TTC549 (cell line): ENCODE measurements at regions not wholly inside any gene's neighbourhood (a gene's known extent, or its start where the extent isn't known, plus 50 kb on each side); places are given as distances from the start of the nearest gene placed in this dataset.
A peak's percentile ranks its signal among the peaks of the same experiment; 100 is the strongest.
"Not testable (repeated sequence)": the region's sequence is repeated elsewhere in the genome, so short reads cannot be mapped to it uniquely, and the experiment has no call there.

Experiments used
- FAIRE-seq: peaks from 2 replicates; lab custom pipeline; 2012; peaks lifted over from hg19 to GRCh38; lab: Jason Lieb, UNC

- FAIRE-seq, result not testable (repeated sequence)
Measured at GRCh38 chr7:53239151-53239550, 203.7 kb downstream of the POM121L12 start.

DNA sequence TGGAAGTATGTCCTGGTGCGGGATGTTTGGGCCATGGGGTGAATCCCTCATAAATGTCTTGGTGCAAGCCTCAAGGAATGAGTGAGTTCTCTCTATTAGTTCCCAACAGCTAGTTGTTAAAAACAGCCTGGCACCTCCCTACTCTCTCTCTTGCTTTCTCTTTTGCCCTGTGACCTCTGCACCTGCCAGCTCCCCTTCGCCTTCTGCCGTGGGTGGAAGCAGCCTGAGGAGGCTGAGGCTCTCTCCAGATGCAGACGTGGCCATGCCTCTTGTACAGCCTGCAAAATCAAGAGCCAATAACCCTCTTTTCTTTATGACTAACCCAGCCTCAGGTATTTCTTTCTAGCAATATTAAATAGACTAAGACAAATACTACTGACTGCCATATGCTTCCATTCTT lies 210.3 kb downstream of the POM121L12 start:
- FAIRE-seq, result no peak

DNA sequence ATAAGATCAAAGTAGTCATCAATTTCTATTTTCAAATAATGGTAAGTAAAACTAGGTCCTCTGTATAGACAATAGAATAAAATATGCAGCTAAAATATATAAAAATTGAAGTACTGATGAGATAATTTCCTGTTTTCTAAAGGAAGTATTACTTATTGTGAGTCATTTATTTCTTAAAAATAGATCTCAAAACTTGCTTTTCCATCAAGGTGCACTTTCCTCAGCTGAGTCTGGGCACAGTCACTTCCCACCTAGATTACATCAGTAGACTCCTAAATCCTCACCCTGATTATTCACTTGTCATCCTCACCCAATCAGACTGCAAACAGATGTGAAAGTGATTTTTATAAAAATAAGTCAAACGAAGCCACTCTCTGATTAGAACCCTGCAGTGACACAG lies 211.5 kb downstream of the POM121L12 start:
- FAIRE-seq, result no peak

DNA sequence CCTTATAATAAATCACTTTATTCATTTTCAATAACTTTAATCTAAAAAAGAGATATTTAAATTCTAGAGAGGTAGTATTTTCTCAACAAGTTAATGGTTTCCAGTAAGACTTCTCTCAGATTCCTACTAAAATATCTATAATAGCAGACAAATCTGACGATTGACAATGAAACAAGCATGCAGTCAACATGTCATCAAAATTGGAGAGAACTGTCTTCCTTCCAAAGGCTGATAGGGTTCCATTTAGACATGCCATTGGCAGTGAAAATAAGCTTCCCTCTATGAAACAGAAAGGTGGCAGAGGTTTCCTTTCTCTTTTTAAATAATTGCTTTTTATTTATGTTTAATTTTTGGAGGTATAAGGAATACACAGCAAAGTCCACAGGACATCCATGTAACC lies 217.1 kb downstream of the POM121L12 start:
- no peak for FAIRE-seq

- no peak for FAIRE-seq
Measured at GRCh38 chr7:53272081-53272480, 236.6 kb downstream of the POM121L12 start.

DNA sequence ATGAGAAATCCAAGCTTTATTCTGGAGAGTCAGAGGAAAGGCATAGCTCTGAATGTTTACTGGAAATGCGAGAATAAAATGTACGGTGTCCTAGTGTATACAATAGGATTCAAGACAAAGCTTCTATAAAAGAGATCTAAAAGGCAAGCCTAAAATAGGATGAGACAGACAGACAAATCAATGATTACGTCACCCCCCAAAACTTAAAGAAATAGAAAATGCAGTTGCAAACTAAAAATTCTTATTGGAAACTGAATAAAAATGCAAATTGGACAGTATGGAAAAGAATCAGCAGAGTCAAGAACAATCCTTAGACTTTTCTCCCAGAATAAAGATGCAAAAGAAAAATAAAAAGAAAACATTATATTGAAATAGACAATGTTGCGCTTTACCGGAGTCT lies 245.9 kb downstream of the POM121L12 start:
- no peak for FAIRE-seq

GRCh38 chr7:53292341-53292740 lies 256.9 kb downstream of the POM121L12 start:
- FAIRE-seq, result no peak

- no peak for FAIRE-seq
Measured at GRCh38 chr7:53302496-53303246, 267.2 kb downstream of the POM121L12 start.

DNA sequence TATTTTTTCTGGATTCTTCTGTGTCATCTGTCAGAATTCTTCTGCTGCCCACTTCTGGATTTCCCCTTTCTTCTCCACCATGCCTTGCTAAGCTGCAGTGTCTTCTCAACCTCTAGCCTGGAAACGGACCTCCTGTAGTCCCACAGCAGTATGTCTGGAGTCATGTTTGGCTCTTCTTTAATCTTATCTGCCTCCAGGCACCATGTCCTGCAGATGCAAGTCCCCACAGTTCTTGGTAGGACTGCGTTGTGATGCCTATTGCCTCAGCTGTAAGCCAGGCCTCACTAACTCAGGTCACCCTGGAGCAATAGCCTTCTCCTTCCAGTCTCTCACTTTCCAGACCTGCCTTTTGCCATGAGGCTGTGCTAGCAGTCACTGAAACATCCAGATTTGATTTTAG lies 268.3 kb downstream of the POM121L12 start:
- FAIRE-seq, result no peak

DNA sequence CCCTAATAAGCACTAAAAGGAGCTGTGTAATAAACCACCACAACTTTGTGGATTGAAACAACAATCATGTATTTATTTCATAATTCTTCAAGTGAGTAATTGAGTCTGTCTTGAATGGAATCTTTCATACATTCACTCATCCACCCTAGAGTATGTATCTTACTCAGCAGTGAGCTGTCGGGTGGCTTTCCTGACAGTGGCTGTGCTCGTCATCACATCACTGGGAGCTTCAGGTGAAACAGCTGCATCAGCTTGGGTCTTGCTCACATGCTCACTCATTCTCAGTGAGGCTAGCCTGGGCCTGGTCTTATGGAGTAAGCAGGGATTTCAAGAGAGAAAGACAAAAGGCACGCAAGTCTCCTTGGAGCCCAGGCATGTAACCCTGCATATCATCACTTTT lies 271.4 kb downstream of the POM121L12 start:
- no peak for FAIRE-seq

- no peak for FAIRE-seq
Measured at GRCh38 chr7:53311205-53311604, 275.8 kb downstream of the POM121L12 start.

DNA sequence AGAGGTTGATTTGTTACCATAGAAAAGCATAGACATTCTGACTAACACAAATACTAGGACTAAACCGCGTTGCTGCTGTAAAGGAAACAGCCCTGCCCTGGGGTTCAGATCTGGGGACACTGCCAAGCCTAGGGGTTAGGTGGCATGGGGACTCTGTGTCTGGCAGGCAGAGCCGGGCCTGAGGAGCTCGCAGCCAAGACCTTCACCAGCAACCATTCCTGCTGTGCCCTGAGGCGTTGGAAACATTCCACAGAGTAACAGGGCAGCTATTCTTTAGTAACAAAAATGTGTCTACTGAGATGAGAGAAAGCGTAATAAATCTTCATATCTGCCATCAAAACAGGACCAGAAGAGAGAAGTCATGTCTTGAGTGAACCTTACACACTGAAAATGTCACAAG lies 280.5 kb downstream of the POM121L12 start:
- FAIRE-seq, result no peak

GRCh38 chr7:53318566-53318965 lies 283.1 kb downstream of the POM121L12 start:
- no peak for FAIRE-seq

- FAIRE-seq, result no peak
Measured at GRCh38 chr7:53325061-53325460, 289.6 kb downstream of the POM121L12 start.

DNA sequence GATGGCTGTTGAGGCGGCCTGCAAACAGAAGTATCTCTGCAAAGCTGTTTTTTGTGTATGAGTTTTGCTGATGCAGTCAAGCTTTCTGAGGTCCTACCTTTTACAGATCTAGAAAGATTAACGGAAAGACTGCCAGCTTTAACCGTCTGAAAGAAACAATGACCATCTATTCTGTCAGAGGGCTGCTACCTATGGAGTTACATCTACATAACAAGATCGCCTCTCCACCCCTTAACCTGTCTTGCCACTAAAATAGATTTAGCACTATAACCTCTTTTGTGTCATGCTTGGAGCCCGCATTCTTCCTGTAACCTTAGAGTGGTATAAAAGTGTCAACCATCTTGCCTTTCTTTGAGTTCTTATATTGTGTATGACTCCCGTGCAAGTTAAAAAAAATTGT lies 291.2 kb downstream of the POM121L12 start:
- FAIRE-seq, result no peak

DNA sequence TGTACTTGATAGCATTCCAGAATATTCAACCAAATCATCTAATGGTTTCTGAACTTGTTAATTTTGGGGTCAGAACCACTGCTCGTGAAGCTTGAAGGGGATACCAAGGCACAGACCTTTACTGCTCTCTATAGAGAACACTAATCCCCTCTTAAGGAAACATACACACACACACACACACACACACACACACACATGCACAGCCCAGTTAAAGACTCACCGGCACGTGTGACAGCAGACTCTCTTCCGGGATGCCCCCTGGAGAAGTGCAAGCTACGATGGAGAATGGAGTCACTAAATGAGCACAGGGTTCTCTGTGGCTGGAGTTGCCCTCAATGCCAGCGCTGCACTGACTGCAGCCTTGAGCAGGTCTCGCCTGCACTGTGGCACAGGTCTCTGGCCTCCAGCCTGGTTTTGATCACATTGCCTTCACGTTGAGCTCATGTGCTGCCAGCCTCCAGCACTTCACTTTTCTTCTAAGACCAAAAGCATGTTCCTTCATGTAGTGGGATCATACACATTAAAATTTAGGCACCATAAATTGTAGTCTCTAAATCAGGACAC lies 300.8 kb downstream of the POM121L12 start:
- no peak for FAIRE-seq

- peak; percentile 53 for FAIRE-seq
Measured at GRCh38 chr7:53340220-53340619, 304.8 kb downstream of the POM121L12 start.

GRCh38 chr7:53350241-53350640 lies 314.8 kb downstream of the POM121L12 start:
- no peak for FAIRE-seq

DNA sequence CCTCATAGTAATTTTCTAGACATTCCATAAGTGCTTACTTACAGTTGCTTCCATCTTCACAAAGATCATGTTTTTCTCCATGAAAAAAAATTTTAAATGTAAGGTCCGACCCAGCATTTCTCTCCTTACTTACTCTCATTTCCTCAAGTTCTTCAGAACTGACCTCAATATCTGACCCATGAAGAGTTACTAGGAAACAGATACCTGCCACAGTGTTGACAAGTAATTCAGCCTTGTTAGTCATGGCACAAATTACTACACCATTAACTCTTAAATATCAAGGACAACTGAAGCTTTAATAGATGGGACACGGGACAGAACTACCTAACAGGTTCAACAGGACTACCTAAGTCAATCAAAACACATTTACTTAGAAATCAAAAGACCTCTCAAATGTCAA lies 316.2 kb downstream of the POM121L12 start:
- FAIRE-seq, result no peak

GRCh38 chr7:53358269-53358668 lies 322.8 kb downstream of the POM121L12 start:
- no peak for FAIRE-seq

DNA sequence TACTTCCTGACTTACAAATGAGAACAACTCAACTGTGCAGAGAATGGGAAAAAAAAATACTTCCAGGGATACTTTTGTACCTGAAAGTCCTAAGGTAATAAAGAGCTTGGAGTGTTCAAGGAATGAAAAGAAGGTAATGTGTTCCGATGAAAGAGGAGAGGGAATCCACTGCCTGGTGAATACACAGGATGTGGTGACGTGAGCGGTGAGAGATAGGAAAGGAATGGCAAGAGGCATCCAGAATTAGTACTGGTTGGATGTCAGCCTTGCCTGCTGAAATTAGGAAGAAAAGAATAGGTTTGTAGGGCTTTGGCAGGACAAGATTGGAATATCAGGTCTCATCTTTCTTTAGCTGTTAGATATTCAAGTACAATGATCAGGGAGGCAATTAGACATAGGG lies 347.7 kb downstream of the POM121L12 start:
- FAIRE-seq, result no peak

DNA sequence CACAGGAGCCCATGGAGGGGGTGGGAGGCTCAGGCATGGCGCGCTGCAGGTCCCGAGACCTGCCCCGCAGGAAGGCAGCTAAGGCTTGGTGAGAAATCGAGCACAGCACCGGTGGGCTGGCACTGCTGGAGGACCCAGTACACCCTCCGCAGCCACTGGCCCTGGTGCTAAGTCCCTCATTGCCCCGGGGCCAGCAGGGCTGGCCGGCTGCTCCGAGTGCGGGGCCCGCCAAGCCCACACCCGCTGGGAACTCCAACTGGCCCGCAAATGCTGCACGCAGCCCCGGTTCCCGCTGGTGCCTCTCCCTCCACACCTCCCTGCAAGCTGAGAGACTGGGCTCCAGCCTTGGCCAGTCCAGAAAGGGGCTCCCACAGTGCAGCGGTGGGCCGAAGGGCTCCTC lies 349.8 kb downstream of the POM121L12 start:
- not testable (repeated sequence) for FAIRE-seq

GRCh38 chr7:53387515-53387914 lies 352.1 kb downstream of the POM121L12 start:
- no peak for FAIRE-seq

DNA sequence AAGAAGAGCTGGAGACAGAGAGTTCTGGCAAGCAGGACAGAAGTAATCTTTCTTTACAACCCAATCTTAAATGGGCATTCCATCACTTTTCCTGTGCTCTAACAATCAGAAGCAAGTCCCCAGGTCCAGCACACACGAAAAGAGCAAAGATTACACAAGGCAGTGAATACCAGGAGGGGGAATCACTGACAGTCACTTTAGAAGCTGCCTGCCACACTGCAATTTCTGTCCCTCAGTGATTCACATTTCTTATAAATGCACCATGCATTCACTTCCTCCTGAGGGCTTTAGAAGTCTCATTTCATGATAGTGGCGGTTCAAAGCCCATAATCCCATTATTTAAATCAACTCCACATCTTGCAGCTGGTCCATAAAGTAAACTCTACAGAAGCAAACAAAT lies 362.5 kb downstream of the POM121L12 start:
- no peak for FAIRE-seq
